Colonic mucosa (tissue), 4 donors: ENCODE measurements at regions not wholly inside any gene's neighbourhood (a gene's known extent, or its start where the extent isn't known, plus 50 kb on each side); places are given as distances from the start of the nearest gene placed in this dataset.

ENCODE experiments used
- DNase-seq: peaks from one replicate; pipeline ENCODE4 v3.0.0-alpha.2; 2020
- H3K27ac ChIP-seq: fragments of 200-600 bp; one replicate; pipeline ENCODE4 v1.8.0; 2021
- H3K27me3 ChIP-seq: fragments of 200-600 bp; one replicate; pipeline ENCODE4 v1.8.0; 2021
- H3K36me3 ChIP-seq: fragments of 200-600 bp; one replicate; pipeline ENCODE4 v1.8.0; 2021
- H3K4me1 ChIP-seq: fragments of 200-600 bp; one replicate; pipeline ENCODE4 v1.8.0; 2021; ENCODE audit warnings: mild to moderate bottlenecking
- H3K4me3 ChIP-seq: fragments of 200-600 bp; one replicate; pipeline ENCODE4 v1.8.0; 2021
- H3K9ac ChIP-seq, 2 donors: one replicate each; pipeline ENCODE4 v1.7.0; 2013; ENCODE audit warnings: control low read depth in 2 of 2, low read depth in 2 of 2, low read length in 2 of 2
- H3K9me3 ChIP-seq: fragments of 200-600 bp; one replicate; pipeline ENCODE4 v1.8.0; 2021
- intact Hi-C: fragments of 100-400 bp; cut with DNase I; formaldehyde crosslinking; loops from one replicate; pipeline ENCODE4 v1.14.1; 2022
- TF ChIP-seq, protein P1 (sequence below): fragments of 200-600 bp; IDR thresholded peaks from one replicate; pipeline ENCODE4 v1.8.0; 2022; ENCODE audit warnings: antibody characterized with exemption, mild to moderate bottlenecking
- donor health status: healthy.
- donor health status: DM: no; HTN: no; CAD: no.
- donor health status: DM: no; HTN: no; CAD: no.

DNA sequence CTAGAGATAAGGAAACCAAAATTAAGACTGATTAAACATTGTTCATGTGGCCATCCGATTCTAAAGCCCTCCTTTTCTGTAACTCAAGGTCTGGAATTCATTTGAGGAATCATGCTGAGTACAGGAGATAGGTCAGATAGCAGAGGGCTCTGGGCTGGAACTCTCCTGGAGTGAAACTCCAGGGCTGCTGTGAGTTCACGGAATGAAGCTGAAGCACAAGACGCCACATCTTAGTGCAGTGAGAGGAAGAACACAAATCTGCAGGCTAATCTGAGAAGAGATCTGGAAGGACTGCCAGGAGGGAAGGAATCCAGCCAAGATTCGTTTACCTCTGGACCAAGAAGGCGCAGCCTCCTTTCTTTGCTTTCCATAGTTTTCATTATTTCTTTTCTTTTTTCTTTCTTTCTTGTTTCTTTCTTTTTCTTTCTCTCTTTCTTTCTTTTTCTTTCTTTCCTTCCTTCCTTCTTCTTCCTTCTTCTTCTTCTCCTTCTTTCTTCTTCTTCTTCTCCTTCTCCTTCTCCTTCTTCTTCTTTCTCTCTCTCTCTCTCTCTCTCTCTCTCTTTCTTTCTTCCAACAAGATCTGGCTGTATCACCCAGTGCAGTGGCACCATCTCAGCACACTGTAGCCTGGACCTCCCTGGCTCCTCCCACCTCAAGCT, 74.8 kb upstream of the ATP1B1 start:
- no peak for DNase-seq
- H3K9ac ChIP-seq, result no peak overlapping the region
- no peaks in the 10 kb centered on the region for H3K4me1 ChIP-seq
- no peaks in the 10 kb centered on the region for H3K9me3 ChIP-seq
- H3K27ac ChIP-seq, result no peak overlapping the region
- no peaks in the 10 kb centered on the region for H3K27me3 ChIP-seq
- intact Hi-C loops, result no loop called here
- TF ChIP-seq, protein P1, sequence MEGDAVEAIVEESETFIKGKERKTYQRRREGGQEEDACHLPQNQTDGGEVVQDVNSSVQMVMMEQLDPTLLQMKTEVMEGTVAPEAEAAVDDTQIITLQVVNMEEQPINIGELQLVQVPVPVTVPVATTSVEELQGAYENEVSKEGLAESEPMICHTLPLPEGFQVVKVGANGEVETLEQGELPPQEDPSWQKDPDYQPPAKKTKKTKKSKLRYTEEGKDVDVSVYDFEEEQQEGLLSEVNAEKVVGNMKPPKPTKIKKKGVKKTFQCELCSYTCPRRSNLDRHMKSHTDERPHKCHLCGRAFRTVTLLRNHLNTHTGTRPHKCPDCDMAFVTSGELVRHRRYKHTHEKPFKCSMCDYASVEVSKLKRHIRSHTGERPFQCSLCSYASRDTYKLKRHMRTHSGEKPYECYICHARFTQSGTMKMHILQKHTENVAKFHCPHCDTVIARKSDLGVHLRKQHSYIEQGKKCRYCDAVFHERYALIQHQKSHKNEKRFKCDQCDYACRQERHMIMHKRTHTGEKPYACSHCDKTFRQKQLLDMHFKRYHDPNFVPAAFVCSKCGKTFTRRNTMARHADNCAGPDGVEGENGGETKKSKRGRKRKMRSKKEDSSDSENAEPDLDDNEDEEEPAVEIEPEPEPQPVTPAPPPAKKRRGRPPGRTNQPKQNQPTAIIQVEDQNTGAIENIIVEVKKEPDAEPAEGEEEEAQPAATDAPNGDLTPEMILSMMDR, result no peak
- H3K36me3 ChIP-seq, result no peaks in the 10 kb centered on the region
- no peak overlapping the region for H3K4me3 ChIP-seq

DNA sequence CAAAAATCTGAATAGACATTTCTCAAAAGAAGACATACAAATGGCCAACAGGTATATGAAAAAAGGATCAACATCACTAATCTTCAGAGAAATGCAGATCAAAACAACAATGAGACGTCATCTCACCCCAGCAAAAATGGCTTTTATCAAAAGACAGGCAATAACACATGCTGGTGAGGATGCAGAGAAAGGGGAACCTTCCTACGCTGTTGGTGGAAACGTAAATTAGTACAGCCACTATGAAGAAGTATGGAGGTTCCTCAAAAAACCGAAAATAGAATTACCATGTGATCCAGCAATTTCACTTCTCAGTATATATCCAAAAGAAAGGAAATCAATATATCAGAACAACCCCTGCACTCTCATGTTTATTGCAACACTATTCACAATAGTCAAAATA, 65.1 kb upstream of the ATP1B1 start:
- Histone ChIP-seq H3K27me3 (no peaks in the 10 kb centered on the region), H3K4me3 (no peak overlapping the region), H3K9ac (no peak overlapping the region), H3K9me3 (no peaks in the 10 kb centered on the region), H3K4me1 (peaks cover 9% of the 10 kb centered on the region), H3K27ac (no peak overlapping the region), H3K36me3 (no peaks in the 10 kb centered on the region)
- TF ChIP-seq, protein P1, result no peak
- no peak for DNase-seq
- intact Hi-C loops, result no loop called here

DNA sequence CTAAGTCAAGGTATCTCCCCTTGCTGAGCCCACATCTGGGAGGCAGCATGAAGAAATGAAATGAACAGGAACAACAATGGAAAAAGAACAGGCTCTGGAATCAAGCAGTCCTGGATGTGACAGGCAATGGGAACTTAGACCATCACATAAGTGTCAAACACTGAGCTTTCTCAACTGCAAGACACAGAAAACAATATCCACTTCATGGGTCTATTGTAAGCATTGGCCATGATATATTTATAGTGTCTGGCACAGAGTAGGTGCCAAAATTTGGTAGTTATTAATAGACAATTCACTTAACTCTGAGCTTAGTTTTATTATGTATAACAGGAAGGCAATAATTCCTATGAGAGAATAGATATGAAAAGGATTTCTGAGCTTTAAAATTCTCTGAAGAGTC, 64.1 kb upstream of the ATP1B1 start:
- Histone ChIP-seq H3K9ac (no peak overlapping the region), H3K27me3 (no peaks in the 10 kb centered on the region), H3K36me3 (no peaks in the 10 kb centered on the region), H3K9me3 (no peaks in the 10 kb centered on the region), H3K4me1 (peaks cover 10% of the 10 kb centered on the region), H3K4me3 (no peak overlapping the region), H3K27ac (no peak overlapping the region)
- intact Hi-C loops, result no loop called here
- TF ChIP-seq, protein P1, result no peak
- no peak for DNase-seq

DNA sequence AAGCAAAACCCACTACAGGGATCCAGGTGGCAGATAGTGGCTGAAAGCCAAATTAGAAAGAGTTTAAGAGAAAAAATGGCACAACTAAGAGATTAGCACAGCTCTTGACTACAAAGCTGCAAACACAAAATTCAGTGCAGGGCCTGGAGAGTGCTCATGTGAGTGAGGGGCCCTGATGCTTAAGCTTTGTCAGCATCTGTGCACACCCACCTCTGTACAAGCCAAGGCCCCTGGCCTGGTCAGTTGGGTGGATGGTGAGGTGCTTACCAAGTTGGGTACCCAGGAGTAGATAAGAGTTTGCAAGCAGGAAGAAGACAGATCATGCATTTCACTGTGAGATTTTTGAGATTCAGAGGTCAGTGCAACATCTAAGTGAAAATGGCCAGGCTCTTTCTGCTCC, 62.7 kb upstream of the ATP1B1 start:
- intact Hi-C loops, result no loop called here
- H3K27me3 ChIP-seq, result no peaks in the 10 kb centered on the region
- no peaks in the 10 kb centered on the region for H3K9me3 ChIP-seq
- H3K27ac ChIP-seq, result no peak overlapping the region
- TF ChIP-seq, protein P1, result no peak
- peak overlapping the region in 1 of 2 donors; percentile 9 for H3K9ac ChIP-seq
- no peak overlapping the region for H3K4me3 ChIP-seq
- DNase-seq, result no peak
- H3K4me1 ChIP-seq, result peaks cover 20% of the 10 kb centered on the region
- H3K36me3 ChIP-seq, result no peaks in the 10 kb centered on the region

DNA sequence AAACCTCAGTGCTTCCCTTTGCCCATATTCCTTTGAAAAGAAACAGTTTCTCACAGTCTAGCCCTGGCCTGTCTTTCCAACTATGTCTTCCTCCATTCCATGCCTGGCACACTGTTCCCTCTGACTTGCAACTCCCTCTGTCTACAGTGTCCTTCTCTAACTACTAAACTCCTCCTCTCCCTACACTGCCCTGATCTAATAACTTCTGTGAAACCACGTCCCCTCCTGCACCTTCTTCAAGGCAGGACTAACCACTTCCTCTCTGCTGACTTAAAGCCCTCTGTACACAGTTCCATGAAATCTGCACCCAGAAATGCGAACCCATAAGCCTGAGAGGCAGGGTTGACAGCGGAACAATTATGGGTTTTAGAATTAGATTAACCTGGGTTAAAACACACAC, 62.2 kb upstream of the ATP1B1 start:
- Histone ChIP-seq H3K4me1 (peaks cover 20% of the 10 kb centered on the region), H3K36me3 (no peaks in the 10 kb centered on the region), H3K27ac (peak overlapping the region; percentile 22), H3K27me3 (no peaks in the 10 kb centered on the region), H3K9me3 (no peaks in the 10 kb centered on the region), H3K9ac (peak overlapping the region in 1 of 2 donors; percentile 9), H3K4me3 (no peak overlapping the region)
- TF ChIP-seq, protein P1, result no peak
- DNase-seq, result no peak
- intact Hi-C loops, result no loop called here
